OCI-LY7 (cell line): ENCODE measurements at regions not wholly inside any gene's neighbourhood (a gene's known extent, or its start where the extent isn't known, plus 50 kb on each side); places are given as distances from the start of the nearest gene placed in this dataset.

Source experiments
- BruUV-seq: library from RNA; stranded (reverse); fragments of 400-500 nt; replicated peaks from 2 replicates; lab custom pipeline; 2021; lab: Mats Ljungman, UMichigan
- CTCF ChIA-PET: fragments of 300-600 bp; sonication (Branson Sonifier 250); formaldehyde crosslinking; loops from one replicate; lab custom pipeline; 2022; ENCODE audit warnings: antibody characterized with exemption; ENCODE audit not compliant: unreplicated experiment; lab: Charles Lee
- POLR2A ChIA-PET: fragments of 300-600 bp; sonication (Branson Sonifier 250); formaldehyde crosslinking; loops from one replicate; lab custom pipeline; 2022; ENCODE audit warnings: antibody characterized with exemption; lab: Charles Lee
- DNase-seq: peaks from one replicate; pipeline ENCODE4 v3.0.0-alpha.2; 2015; ENCODE audit warnings: low spot score
- H2AFZ ChIP-seq: fragments of 200-600 bp; sonication (generic), shearing (Covaris generic); 2 replicates; pipeline ENCODE4 v1.6.1; 2014; ENCODE audit warnings: mild to moderate bottlenecking, antibody characterized with exemption, low read length, moderate library complexity
- H3K27ac ChIP-seq: fragments of 200-600 bp; sonication (generic); 2 replicates; pipeline ENCODE4 v1.5.1; 2014; ENCODE audit warnings: mixed run types, low read depth, mild to moderate bottlenecking, moderate library complexity, low read length, inconsistent platforms; ENCODE audit not compliant: poor library complexity, severe bottlenecking
- H3K36me3 ChIP-seq: fragments of 200-600 bp; sonication (generic); 2 replicates; pipeline ENCODE4 v1.6.1; 2014; ENCODE audit warnings: mild to moderate bottlenecking, antibody characterized with exemption, low read length, moderate library complexity, mixed read lengths; ENCODE audit not compliant: insufficient read depth
- H3K4me1 ChIP-seq: fragments of 200-600 bp; sonication (generic); 2 replicates; pipeline ENCODE4 v1.5.1; 2014; ENCODE audit warnings: mild to moderate bottlenecking, low read length; ENCODE audit not compliant: insufficient read depth, poor library complexity, severe bottlenecking
- H3K4me2 ChIP-seq: fragments of 200-600 bp; sonication (generic); 2 replicates; pipeline ENCODE4 v1.6.1; 2014; ENCODE audit warnings: mild to moderate bottlenecking, low read length
- H3K4me3 ChIP-seq: fragments of 200-600 bp; sonication (generic); 2 replicates; pipeline ENCODE4 v1.5.1; 2014; ENCODE audit warnings: mild to moderate bottlenecking, low read depth, low read length; ENCODE audit not compliant: poor library complexity, severe bottlenecking
- H3K79me2 ChIP-seq: fragments of 200-600 bp; sonication (generic); 2 replicates; pipeline ENCODE4 v1.6.1; 2016; ENCODE audit warnings: low read depth, mild to moderate bottlenecking, low read length, moderate library complexity, mixed read lengths; ENCODE audit not compliant: insufficient read depth
- H3K9me2 ChIP-seq: fragments of 200-600 bp; sonication (generic); 2 replicates; pipeline ENCODE4 v1.6.1; 2016; ENCODE audit warnings: mild to moderate bottlenecking, low read length, mixed read lengths; ENCODE audit not compliant: insufficient read depth
- H3K9me3 ChIP-seq: fragments of 200-600 bp; sonication (generic); 2 replicates; pipeline ENCODE4 v1.6.1; 2014; ENCODE audit warnings: mild to moderate bottlenecking, mixed run types, low read length, mixed read lengths
- H4K20me1 ChIP-seq: fragments of 200-600 bp; sonication (generic); 2 replicates; pipeline ENCODE4 v1.6.1; 2014; ENCODE audit warnings: mild to moderate bottlenecking, antibody characterized with exemption, low read length, moderate library complexity, mixed read lengths; ENCODE audit not compliant: insufficient read depth
- CTCF ChIP-seq: fragments of 200-600 bp; sonication (generic); conservative IDR thresholded peaks from 2 replicates; pipeline ENCODE4 v1.5.1; 2014; ENCODE audit warnings: mild to moderate bottlenecking, antibody characterized with exemption, low read length, moderate library complexity, mixed read lengths
- EZH2phosphoT487 ChIP-seq: fragments of 200-600 bp; sonication (generic); IDR thresholded peaks from 2 replicates; pipeline ENCODE4 v1.6.1; 2018; ENCODE audit warnings: low read depth, borderline replicate concordance, mild to moderate bottlenecking, mixed run types, antibody characterized with exemption, low read length, moderate library complexity, mixed read lengths
- intact Hi-C: fragments of 100-400 bp; cut with micrococcal nuclease; formaldehyde crosslinking; loops from one replicate; pipeline ENCODE4 v1.10.0; 2022; ENCODE audit not compliant: unreplicated experiment

- BruUV-seq: no TSS peak
- H2AFZ ChIP-seq: no peak overlapping the region
- intact Hi-C loops: no loop called here
These were observed 379.8 kb downstream of the TRIM36 start for GRCh38 chr5:114789773-114790402.

GRCh38 chr5:114782869-114783268 lies 386.8 kb downstream of the TRIM36 start:
- no peak overlapping the region for H2AFZ ChIP-seq
- H3K27ac ChIP-seq: no peak overlapping the region
- no peak for TF ChIP-seq CTCF
- H3K9me2 ChIP-seq: no peaks in the 10 kb centered on the region
- H3K9me3 ChIP-seq: no peaks in the 10 kb centered on the region
- no peaks in the 10 kb centered on the region for H3K36me3 ChIP-seq
- POLR2A ChIA-PET: interaction anchor here (0.6 kb wide), 1 partner anchor 149 kb away, joined by 3 read pairs; no protein-coding TSS in a partner anchor
- no peak overlapping the region for H3K4me2 ChIP-seq
- H3K4me1 ChIP-seq: no peaks in the 10 kb centered on the region
- no peak overlapping the region for H3K4me3 ChIP-seq
- intact Hi-C loops: no loop called here
- no TSS peak for BruUV-seq
- CTCF ChIA-PET: no interaction called here
- H4K20me1 ChIP-seq: no peaks in the 10 kb centered on the region
- no peak for DNase-seq
- H3K79me2 ChIP-seq: no peaks in the 10 kb centered on the region

More at GRCh38 chr5:114789773-114790402, 379.8 kb downstream of the TRIM36 start:
- H4K20me1 ChIP-seq: no peaks in the 10 kb centered on the region
- H3K9me2 ChIP-seq: no peaks in the 10 kb centered on the region
- H3K4me1 ChIP-seq: no peaks in the 10 kb centered on the region
- ChIA-PET POLR2A (no interaction called here), CTCF (no interaction called here)
- no peak overlapping the region for H3K4me2 ChIP-seq
- no peak overlapping the region for H3K27ac ChIP-seq
- DNase-seq: peak; percentile 32
- H3K79me2 ChIP-seq: no peaks in the 10 kb centered on the region
- H3K36me3 ChIP-seq: no peaks in the 10 kb centered on the region
- H3K9me3 ChIP-seq: no peaks in the 10 kb centered on the region
- no peak overlapping the region for H3K4me3 ChIP-seq
- TF ChIP-seq CTCF (peak; percentile 81), EZH2phosphoT487 (no peak)

- no peak for DNase-seq
- ChIA-PET CTCF (no interaction called here), POLR2A (no interaction called here)
- Histone ChIP-seq H3K9me3 (no peaks in the 10 kb centered on the region), H3K79me2 (no peaks in the 10 kb centered on the region), H3K27ac (no peak overlapping the region), H3K36me3 (no peaks in the 10 kb centered on the region), H3K9me2 (no peaks in the 10 kb centered on the region), H3K4me2 (no peak overlapping the region), H2AFZ (no peak overlapping the region), H3K4me1 (no peaks in the 10 kb centered on the region), H4K20me1 (no peaks in the 10 kb centered on the region), H3K4me3 (no peak overlapping the region)
- intact Hi-C loops: no loop called here
- TF ChIP-seq CTCF: no peak
- no peak for TF ChIP-seq EZH2phosphoT487
- BruUV-seq: no TSS peak
These were observed 387.5 kb downstream of the TRIM36 start for GRCh38 chr5:114782177-114782576.
